DMS 273 (cell line): ENCODE measurements at regions not wholly inside any gene's neighbourhood (a gene's known extent, or its start where the extent isn't known, plus 50 kb on each side); places are given as distances from the start of the nearest gene placed in this dataset.
"Not testable (repeated sequence)": the region's sequence is repeated elsewhere in the genome, so short reads cannot be mapped to it uniquely, and the experiment has no call there.

Experiments
- DNase-seq: peaks from one replicate; lab custom pipeline; 2025; ENCODE audit not compliant: unreplicated experiment; lab: John Stamatoyannopoulos, UW

DNA sequence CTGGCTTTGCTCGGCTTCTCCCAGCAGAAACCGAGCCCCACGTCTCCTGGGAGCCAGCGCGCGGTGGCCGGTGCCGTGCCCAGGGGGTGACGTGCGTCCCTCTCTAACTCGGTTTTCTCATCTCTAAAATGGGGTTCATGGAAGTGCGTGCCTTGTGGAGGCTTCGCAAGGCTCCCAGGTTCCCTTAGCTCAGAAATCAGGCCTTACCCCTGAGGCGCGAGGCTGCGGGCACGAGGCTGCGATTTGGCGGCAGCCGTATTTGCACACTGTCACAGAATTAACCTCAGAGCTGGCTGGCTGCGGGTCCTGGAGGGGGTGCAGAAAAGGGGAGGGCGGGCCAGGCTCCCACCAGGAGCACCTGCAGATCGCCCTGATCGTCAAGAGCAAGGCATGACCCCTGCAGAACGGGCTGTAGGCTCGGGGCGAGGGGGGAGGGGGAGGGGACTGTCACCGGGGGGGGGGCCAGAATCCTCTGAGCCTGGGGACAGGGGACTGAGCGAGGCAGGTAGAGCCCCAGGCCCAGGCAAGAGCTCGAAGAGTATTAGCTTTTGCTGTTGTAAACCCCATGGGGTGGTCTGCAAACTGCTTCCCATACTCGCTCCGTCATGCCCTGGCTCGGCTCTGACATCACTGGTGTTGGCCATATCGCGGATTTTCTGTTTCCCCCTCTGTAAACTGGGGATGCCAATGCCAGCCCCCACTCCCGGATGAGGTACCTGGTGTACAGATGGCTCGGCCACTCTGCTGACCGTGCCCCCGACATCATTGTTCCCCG is 62.2 kb downstream of the CCNE1 start:
- no peak for DNase-seq

DNA sequence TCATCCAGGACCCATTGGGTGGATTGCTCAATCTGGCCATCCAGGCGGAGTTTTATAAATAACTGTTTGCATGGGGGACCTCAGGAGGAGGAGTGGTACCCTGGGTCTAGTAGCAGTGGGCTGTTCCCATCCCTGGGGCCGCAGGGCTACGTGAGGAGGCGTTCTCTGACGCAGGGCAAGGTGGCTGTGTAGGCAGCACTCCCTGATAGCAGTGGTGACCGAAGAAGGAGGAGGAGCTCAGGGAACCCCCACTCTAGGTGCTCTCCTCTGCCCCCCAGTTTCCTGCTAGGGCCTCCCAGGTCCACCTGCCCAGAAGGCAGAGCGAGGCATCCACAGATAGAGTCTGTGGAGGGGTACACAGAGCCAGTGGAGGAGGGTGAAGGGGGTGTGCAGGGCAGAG is 64.1 kb downstream of the CCNE1 start:
- no peak for DNase-seq

DNA sequence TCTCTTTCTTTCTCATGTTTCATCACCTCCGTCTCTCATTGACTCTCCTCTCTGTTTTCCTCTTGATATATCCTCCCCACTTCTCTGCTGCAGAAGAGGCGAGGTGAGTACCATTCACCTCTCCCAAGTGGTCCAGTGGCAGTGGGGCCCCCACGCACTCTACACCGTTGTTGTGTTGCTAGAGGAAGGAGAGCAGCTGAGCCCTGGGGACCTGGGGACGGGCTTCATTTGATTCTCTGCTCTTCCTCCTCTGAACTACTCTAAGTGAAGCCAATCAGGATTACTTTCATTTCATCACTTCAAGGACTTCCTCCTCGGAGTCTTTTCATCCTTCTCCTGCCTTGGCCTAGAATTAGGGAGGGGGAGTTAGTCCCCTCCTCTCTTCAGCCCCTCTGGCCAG is 64.6 kb downstream of the CCNE1 start:
- no peak for DNase-seq

DNA sequence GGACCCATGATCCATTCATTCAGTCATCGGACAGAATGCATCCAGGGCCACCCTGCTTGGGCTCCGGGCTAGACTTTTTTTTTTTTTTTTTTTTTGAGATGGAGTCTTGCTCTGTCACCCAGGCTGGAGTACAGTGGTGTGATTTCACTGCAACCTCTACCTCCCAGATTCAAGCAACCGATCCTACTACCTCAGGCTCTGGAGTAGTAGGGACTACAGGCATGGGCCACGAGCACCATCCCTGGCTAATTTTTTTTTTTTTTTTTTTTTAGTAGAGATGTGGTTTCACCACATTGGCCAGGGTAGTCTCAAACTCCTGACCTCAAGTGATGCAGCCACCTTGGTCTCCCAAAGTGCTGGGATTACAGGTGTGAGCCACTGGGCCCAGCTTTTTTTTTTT is 65.1 kb downstream of the CCNE1 start:
- not testable (repeated sequence) for DNase-seq

DNA sequence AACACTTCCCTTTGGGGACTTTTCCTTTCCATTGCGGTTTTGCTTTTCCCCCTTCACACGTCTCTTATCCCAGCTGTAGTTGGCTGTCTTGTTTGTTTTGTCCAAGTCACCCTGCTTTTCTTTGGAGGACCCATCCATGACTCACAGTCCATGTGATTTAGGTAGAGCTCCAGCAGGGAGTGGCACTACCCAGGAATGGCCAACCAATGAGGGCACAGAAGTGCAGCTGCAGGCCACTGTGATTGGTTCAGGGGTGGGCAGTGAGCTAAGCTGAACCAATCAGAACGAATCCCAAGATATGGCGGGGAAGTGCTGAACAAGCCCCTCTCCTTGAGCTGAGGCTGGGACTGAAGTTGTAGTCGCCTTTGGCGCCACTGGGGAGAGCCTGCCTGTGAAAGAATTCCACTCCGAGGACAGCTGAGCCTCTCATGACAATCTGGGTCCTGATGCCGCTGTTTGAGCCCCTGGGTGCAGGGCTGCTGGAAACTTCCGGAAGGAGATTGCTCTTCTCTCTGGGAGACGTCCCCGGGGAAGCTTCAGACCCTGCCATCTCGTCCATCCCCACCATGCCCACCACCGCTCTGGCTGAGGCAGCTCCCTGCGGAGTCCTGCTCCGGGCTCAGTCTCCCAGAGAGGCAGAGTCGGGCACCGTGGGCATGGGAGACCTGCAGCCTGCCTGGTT is 62.9 kb upstream of the URI1 start:
- peak; percentile 46 for DNase-seq

DNA sequence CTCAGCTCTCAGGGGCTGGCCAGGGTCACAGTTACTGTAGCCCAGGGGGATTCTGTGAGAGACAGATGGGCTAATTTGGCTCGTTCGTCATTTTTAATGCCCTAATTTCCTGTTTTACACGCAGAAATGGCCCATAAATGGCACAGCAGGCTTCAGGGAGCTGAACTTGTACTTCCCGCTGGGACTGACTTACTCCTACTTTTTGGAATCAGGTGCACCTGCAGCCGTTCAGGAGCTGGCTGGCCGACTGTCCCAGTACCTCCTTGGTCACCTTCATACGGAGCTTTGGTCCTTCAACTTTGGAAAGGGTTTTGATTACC is 62.4 kb upstream of the URI1 start:
- no peak for DNase-seq

DNA sequence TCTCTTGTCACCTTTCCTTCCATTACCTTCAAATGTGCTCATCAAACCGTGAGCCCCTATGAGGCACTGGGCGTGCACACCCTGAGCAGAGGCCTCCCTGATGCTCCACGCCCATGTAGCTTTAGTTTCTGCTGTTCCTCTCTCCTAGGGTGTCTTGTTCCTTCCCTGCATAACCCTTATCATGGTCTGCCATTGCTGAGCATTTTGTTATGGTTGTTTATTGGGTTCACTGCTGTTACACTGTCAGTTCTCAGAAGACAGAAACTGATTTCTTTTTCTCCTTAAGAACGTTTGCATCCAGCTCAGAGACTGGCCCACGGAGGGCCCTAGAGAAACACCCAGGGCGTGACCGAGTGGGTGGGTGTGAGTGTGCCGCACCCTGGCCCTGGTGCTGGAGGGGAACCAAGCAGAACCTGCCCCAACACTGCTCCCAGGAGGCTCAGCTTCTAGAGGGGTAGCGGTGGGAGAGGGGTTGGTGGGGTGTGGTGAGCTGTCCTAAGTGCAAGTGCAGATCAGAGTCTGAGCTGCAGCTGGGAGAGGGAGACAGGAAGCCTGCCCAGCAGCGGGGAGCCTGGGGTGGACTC is 61.4 kb upstream of the URI1 start:
- DNase-seq, result no peak

DNA sequence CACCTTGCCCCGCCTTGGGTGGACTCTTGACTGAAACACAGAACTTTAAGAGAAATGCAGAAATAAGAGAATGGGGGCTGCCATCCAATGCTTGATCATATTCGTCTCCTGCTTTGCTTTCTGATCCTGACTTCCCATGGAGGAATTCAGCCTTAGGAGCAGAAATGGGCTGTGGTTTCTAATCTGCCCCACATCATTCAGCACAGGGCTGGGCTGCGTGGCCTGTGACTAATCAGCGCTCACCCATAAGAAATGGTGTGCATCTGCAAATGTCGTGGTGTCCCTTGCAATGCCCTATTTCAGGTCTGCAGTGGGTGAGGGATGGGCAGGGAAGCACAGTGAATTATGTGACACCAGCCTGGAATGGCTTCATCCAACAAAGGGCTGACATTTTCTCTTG is 60.7 kb upstream of the URI1 start:
- no peak for DNase-seq

DNA sequence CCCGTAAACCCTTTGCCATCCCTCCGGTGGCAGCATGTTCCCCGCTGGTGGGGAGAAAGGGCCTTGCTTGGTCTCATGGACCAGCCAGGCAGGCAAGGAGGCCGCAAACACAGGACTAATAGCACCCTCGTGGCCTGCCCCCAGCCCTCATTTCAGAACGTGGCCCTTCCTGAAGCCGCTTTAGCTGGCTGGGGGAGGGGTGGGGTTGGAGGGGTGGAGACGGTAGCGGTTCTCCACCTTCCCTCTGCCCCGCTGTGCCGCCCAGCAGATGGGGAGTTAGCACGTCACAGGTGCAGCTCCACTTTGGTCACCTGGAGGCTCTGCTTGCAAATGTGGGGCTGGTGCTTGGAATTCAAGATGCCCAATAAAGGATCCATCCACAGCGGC is 59.3 kb upstream of the URI1 start:
- no peak for DNase-seq

DNA sequence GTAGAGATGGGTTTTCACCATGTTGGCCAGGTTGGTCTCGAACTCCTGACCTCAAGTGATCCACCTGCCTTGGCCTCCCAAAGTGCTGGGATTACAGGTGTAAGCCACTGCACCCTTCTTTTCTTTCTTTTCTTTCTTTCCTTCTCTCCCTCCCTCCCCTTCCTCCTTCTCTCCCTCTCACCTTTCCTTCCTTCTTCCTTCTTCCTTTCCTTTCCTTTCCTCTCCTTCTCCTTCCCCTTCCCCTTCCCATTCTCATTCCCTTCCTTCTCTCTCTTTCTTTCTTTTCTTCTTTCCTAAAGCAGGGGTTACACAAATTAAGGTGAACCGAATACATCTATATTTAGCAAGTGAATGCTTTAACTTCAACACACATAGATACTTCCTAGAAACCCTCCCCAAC is 58.0 kb upstream of the URI1 start:
- DNase-seq, result no peak

DNA sequence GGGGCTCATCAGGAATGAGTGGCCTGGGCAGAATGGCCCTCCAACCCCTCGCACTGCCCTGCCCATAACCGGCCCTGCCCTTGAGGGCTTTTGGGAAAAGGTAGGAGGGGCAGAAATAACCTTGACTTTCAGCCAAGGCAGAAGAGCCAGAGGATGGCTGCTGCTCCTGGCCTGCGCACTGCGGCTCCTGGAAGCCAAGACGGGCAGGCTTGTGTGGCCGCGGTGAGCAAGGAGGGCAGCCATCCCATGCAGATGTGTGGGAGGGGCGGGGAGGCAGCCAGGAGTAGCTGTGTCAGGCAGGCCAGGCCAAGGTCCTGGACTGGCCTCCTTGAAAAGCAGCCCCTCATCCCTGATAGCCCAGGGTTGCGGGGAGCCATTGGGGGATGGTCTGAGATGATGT is 57.6 kb upstream of the URI1 start:
- no peak for DNase-seq

DNA sequence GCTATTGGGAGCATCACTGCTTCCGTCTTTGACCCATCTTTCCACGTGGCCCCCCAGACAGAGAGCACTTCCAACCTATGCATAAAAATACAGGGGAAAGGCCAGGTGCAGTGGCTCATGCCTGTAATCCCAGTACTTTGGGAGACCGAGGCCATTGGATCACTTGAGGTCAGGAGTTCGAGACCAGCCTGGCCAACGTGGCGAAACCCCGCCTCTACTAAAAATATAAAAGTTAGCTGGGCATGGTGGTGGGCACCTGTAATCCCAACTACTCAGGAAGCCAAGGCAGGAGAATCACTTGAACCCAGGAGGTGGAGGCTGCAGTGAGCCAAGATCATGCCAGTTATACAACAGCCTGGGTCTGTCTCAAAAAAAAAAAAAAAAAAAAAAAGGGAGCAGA is 55.9 kb upstream of the URI1 start:
- DNase-seq, result not testable (repeated sequence)

DNA sequence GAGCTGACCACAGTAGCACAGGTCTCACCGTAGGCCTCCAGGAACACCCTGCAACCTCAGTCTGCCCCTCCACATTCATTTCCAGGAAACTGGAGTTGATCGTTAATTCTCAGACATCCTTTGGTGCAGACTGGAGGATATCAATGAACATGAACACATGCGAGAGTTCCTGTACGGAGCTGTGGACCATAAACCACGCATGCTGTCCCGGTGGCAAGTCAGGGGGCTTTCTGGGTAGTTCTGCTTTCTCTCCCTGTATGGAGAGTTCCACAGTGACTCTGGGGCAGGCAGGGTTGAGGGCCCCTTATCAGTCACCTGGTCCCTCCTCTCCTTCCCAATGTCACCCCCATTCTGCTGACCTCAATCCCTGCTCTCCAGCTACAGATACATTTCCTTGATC is 55.5 kb upstream of the URI1 start:
- DNase-seq, result no peak

DNA sequence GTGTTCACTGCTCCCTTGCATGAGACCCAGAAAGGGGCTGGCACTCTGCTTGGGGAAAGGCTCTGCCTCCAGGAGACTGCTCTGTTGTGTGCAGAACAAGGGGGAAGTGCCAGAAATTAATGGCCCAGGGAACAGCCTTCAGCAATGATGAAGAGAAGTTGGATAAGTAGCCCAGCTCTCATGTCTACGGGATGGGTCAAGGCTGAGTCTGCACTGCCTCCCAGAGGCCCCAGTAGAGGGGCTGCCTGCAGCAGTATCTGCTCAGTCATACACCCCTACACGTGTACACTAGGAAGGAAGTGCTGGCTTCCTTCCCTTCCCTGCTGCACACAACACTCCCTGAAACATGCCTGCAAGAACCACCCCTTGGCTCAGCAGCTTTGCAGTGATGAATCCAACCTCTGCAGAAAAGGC is 54.6 kb upstream of the URI1 start:
- DNase-seq, result peak; percentile 36

DNA sequence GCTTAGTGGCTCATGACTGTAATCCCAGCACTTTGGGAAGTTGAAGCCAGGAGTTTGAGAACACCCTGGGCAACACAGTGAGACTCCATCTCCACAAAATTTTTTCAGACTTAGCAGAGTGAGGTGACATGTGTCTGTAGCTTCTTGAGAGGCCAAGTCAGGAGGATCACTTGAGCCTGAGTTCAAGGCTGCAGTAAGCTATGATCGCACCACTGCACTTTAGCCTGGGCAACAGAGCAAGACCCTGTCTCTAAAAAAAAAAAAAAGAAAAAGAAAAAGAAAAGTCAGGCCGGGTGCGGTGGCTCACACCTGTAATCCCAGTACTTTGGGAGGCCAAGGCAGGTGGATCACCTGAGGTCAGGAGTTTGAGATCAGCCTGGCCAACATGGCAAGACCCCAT is 54.0 kb upstream of the URI1 start:
- not testable (repeated sequence) for DNase-seq

DNA sequence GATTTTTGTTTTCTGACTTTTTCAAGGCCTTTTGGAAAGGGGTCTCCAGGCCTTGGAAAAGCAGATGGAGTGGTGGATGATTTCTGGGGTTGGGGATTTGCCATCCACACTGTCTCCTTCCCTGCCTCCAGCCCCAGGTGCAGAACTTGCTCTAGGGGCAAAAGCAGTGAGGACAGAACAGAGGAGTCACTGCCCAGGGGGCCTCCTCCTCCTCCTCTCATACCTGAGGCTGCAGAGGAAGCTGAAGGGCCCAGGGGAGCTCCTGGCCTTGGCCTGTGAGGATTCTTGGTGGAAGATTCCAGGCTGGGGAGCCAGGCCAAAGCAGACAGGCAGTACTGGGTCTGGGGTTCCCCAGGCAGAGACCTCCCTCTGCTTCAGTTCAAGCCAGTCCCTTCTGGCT is 52.3 kb upstream of the URI1 start:
- DNase-seq, result no peak

DNA sequence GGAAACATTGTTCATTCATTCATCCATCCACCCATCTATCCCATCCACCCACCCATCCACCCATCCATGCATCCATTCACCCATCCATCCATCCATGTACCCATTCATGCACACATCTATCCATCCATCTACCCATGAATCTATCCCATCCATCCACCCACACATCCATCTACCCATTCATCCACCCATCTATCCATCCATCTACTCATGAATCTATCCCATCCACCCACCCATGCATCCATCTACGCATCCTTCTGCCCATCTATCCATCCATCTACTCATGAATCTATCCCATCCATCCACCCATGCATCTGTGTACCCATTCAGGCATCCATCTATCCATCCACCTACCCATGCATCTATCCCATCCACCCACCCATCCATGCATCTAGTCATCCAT is 51.6 kb upstream of the URI1 start:
- DNase-seq, result no peak
